Endothelial cell of umbilical vein (primary cell): ENCODE measurements at regions not wholly inside any gene's neighbourhood (a gene's known extent, or its start where the extent isn't known, plus 50 kb on each side); places are given as distances from the start of the nearest gene placed in this dataset.

Source experiments
- BruUV-seq: library from RNA; stranded (reverse); fragments of 400-500 nt; replicated peaks from 2 replicates; lab custom pipeline; 2021; lab: Mats Ljungman, UMichigan
- CTCF ChIA-PET: fragments of 300-600, 350-600 bp; sonication (Branson Sonifier 250); formaldehyde crosslinking; loops from one replicate; lab custom pipeline; 2021; ENCODE audit warnings: antibody characterized with exemption, inconsistent platforms; lab: Charles Lee
- POLR2A ChIA-PET: fragments of 300-600, 350-600 bp; sonication (Branson Sonifier 250); formaldehyde crosslinking; loops from one replicate; lab custom pipeline; 2021; ENCODE audit warnings: antibody characterized with exemption, inconsistent platforms; lab: Charles Lee
- DNase-seq: peaks from one replicate; pipeline ENCODE4 v3.0.0-alpha.2; 2011; ENCODE audit warnings: low read depth, low spot score
- FAIRE-seq: peaks from 2 replicates; lab custom pipeline; 2011; peaks lifted over from hg19 to GRCh38; lab: Jason Lieb, UNC
- H2AFZ ChIP-seq: 2 replicates; pipeline ENCODE4 v1.6.0; 2012; ENCODE audit warnings: low read depth, low read length, control low read depth, inconsistent platforms
- H3K27ac ChIP-seq: 2 replicates; pipeline ENCODE4 v1.5.1; 2011; ENCODE audit warnings: low read depth, mild to moderate bottlenecking, control low read depth, low read length, moderate library complexity; ENCODE audit not compliant: insufficient read depth
- H3K27me3 ChIP-seq, 2 experiments: 2 replicates each; pipeline versions ENCODE4 v1.6.0 to v1.6.1; 2011; ENCODE audit warnings: low read length in 2 of 2, mixed read lengths in 1 of 2; ENCODE audit not compliant: control insufficient read depth in 2 of 2, insufficient read depth in 2 of 2
- H3K36me3 ChIP-seq, 2 experiments: 2 replicates in 1 of 2; 3 replicates in 1 of 2; pipeline ENCODE4 v1.5.1; 2011; ENCODE audit warnings: low read length in 2 of 2, mild to moderate bottlenecking in 1 of 2, moderate library complexity in 1 of 2; ENCODE audit not compliant: control insufficient read depth in 2 of 2, insufficient read depth in 2 of 2; ENCODE audit errors: extremely low read depth in 1 of 2
- H3K4me1 ChIP-seq: 3 replicates; pipeline ENCODE4 v1.5.1; 2011; ENCODE audit warnings: mild to moderate bottlenecking, low read length; ENCODE audit not compliant: control insufficient read depth, insufficient read depth; ENCODE audit errors: extremely low read depth
- H3K4me2 ChIP-seq: 2 replicates; pipeline ENCODE4 v1.6.1; 2011; ENCODE audit warnings: low read length, control low read depth, mixed read lengths; ENCODE audit not compliant: insufficient read depth
- H3K4me3 ChIP-seq, 3 experiments: fragments of 200-600 bp in 1 of 3; sonication (generic), shearing (Covaris generic) in 1 of 3; replicated peaks in 1 of 3; 2 replicates each; pipeline ENCODE4 v1.5.1; 2011 to 2016; ENCODE audit warnings: control low read depth in 3 of 3, low read length in 3 of 3, mild to moderate bottlenecking in 2 of 3, inconsistent platforms in 1 of 3, low read depth in 1 of 3, moderate library complexity in 1 of 3; ENCODE audit not compliant: insufficient read depth in 1 of 3
- H3K79me2 ChIP-seq: 2 replicates; pipeline ENCODE4 v1.6.0; 2012; ENCODE audit warnings: low read length, inconsistent platforms; ENCODE audit not compliant: control insufficient read depth, insufficient read depth
- H3K9ac ChIP-seq: replicated peaks from 2 replicates; pipeline ENCODE3; 2011; ENCODE audit warnings: low read length, control low read depth; ENCODE audit not compliant: insufficient read depth; ENCODE audit errors: extremely low read depth
- H3K9me1 ChIP-seq: replicated peaks from 3 replicates; pipeline ENCODE4 v1.6.0; 2011; ENCODE audit warnings: mild to moderate bottlenecking, low read length; ENCODE audit not compliant: control insufficient read depth, insufficient read depth; ENCODE audit errors: extremely low read depth
- H3K9me3 ChIP-seq: replicated peaks from 2 replicates; pipeline ENCODE4 v1.5.1; 2012; ENCODE audit warnings: low read length, inconsistent platforms; ENCODE audit not compliant: control insufficient read depth, insufficient read depth
- H4K20me1 ChIP-seq: replicated peaks from 2 replicates; pipeline ENCODE3; 2011; ENCODE audit warnings: mild to moderate bottlenecking, low read length; ENCODE audit not compliant: control insufficient read depth, insufficient read depth; ENCODE audit errors: extremely low read depth
- EZH2 ChIP-seq: IDR thresholded peaks from 2 replicates; pipeline ENCODE4 v1.6.1; 2012; ENCODE audit warnings: borderline replicate concordance, low read depth, mild to moderate bottlenecking, moderate library complexity, low read length, inconsistent platforms; ENCODE audit not compliant: severe bottlenecking
- FOS ChIP-seq: IDR thresholded peaks from 2 replicates; pipeline ENCODE4 v1.6.1; 2011; ENCODE audit warnings: mild to moderate bottlenecking, low read length, moderate library complexity, borderline replicate concordance; ENCODE audit not compliant: insufficient read depth
- GATA2 ChIP-seq: IDR thresholded peaks from 2 replicates; pipeline ENCODE4 v1.7.0; 2011; ENCODE audit warnings: low read depth, mild to moderate bottlenecking, moderate library complexity, mixed read lengths, low read length; ENCODE audit not compliant: insufficient read length, insufficient read depth
- JUN ChIP-seq: IDR thresholded peaks from 2 replicates; pipeline ENCODE4 v1.6.1; 2011; ENCODE audit warnings: borderline replicate concordance, low read depth; ENCODE audit not compliant: insufficient read length, insufficient read depth
- MYC ChIP-seq: IDR thresholded peaks from one replicate; pipeline ENCODE4 v1.6.1; 2011; ENCODE audit warnings: mild to moderate bottlenecking, low read depth, low read length
- POLR2A ChIP-seq: IDR thresholded peaks from 2 replicates; pipeline ENCODE4 v1.6.1; 2012; ENCODE audit warnings: low read depth, mild to moderate bottlenecking, control low read depth, low read length
- POLR2AphosphoS5 ChIP-seq: IDR thresholded peaks from 2 replicates; pipeline ENCODE4 v1.6.1; 2012; ENCODE audit warnings: low read depth, mild to moderate bottlenecking, control low read depth, low read length, moderate library complexity; ENCODE audit not compliant: insufficient read depth
- dilution Hi-C: fragments of 300-500 bp; cut with MboI; formaldehyde crosslinking; loops from one replicate; pipeline ENCODE4 v1.15.0; 2019; ENCODE audit warnings: low sequenced_read_pairs; ENCODE audit not compliant: extremely low pct_ligation_motif_present
- intact Hi-C: fragments of 100-400 bp; cut with micrococcal nuclease; formaldehyde crosslinking; loops from one replicate; pipeline ENCODE4 v1.10.0; 2022
- TF ChIP-seq, protein P1 (sequence below), 2 donors: IDR thresholded peaks; 1 replicate in 1 of 2; 2 replicates in 1 of 2; pipeline ENCODE4 v1.5.1; 2011; ENCODE audit warnings: low read length in 2 of 2, mild to moderate bottlenecking in 2 of 2, moderate library complexity in 2 of 2, control low read depth in 1 of 2, inconsistent platforms in 1 of 2, low read depth in 1 of 2; ENCODE audit not compliant: insufficient read depth in 1 of 2; ENCODE audit errors: extremely low read depth in 1 of 2
- TF ChIP-seq, protein P2 (sequence below): IDR thresholded peaks from 2 replicates; pipeline ENCODE4 v1.6.1; 2011; ENCODE audit not compliant: insufficient read depth, insufficient read length

DNA sequence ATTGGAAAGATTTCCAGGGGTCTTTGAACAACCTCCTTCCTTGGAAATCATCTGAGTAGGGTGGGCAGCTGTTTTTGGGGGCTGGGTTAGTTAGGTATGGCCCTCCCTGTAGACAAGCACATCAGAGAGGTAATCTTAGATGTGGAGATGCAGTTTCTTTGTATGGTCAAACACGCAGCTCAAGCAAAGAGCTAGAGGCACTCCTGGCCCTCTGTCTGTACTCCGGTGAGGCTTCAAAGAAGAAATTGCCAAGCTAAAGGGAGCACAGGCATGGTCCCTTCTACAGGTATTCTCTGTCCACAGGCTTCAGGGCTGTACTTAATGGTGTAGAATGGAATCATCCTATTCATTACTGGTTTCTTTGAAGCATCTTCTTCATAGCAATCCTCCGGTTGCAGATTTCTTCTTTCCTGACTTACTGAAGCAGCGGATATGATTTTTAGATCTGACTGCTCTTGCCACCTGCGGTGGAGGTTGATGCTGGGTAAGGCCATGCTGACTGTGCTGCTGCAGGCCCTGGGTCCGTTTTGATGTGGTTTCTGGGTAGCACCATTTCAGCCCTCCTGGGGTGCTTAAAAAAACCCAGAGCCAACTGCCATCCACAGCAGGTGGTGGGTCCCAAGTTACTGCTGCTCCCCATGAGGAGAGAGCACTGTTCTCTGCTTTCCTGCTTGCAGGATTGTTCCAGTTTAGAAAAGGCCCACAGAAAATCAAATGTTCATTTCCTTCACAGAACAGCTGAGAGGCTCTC is 318.9 kb upstream of the GATB start:
- no peaks in the 10 kb centered on the region for H3K4me1 ChIP-seq
- TF ChIP-seq POLR2AphosphoS5 = no peak
- TF ChIP-seq GATA2 = no peak
- TF ChIP-seq, protein P1, sequence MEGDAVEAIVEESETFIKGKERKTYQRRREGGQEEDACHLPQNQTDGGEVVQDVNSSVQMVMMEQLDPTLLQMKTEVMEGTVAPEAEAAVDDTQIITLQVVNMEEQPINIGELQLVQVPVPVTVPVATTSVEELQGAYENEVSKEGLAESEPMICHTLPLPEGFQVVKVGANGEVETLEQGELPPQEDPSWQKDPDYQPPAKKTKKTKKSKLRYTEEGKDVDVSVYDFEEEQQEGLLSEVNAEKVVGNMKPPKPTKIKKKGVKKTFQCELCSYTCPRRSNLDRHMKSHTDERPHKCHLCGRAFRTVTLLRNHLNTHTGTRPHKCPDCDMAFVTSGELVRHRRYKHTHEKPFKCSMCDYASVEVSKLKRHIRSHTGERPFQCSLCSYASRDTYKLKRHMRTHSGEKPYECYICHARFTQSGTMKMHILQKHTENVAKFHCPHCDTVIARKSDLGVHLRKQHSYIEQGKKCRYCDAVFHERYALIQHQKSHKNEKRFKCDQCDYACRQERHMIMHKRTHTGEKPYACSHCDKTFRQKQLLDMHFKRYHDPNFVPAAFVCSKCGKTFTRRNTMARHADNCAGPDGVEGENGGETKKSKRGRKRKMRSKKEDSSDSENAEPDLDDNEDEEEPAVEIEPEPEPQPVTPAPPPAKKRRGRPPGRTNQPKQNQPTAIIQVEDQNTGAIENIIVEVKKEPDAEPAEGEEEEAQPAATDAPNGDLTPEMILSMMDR (IDR thresholded peaks at IDR 0.05; ENCODE audit: extremely low read depth in 1 of 2, insufficient read depth in 1 of 2, low read depth in 1 of 2, low read length in 2 of 2) = no peak
- TF ChIP-seq, protein P2, sequence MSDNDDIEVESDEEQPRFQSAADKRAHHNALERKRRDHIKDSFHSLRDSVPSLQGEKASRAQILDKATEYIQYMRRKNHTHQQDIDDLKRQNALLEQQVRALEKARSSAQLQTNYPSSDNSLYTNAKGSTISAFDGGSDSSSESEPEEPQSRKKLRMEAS = no peak
- TF ChIP-seq POLR2A = no peak
- TF ChIP-seq EZH2 = no peak
- TF ChIP-seq JUN = no peak
- no peak for TF ChIP-seq MYC
- TF ChIP-seq FOS = no peak
- ChIA-PET CTCF (interaction anchor here (1.2 kb wide), 1 partner anchor 34 kb away, joined by 3 read pairs; no protein-coding TSS in a partner anchor), POLR2A (no interaction called here)
- no peak overlapping the region for H3K27ac ChIP-seq
- dilution Hi-C loops = no loop called here
- intact Hi-C loops = no loop called here
- no peaks in the 10 kb centered on the region for H4K20me1 ChIP-seq
- H3K36me3 ChIP-seq = no peaks in the 10 kb centered on the region
- H2AFZ ChIP-seq = no peak overlapping the region
- no TSS peak for BruUV-seq
- DNase-seq (no peak), FAIRE-seq (no peak)
- peaks cover 2 to 8% of the 10 kb centered on the region in 2 experiments for H3K27me3 ChIP-seq
- no peaks in the 10 kb centered on the region for H3K9me1 ChIP-seq
- no peak overlapping the region for H3K4me3 ChIP-seq
- no peak overlapping the region for H3K4me2 ChIP-seq
- no peak overlapping the region for H3K9ac ChIP-seq
- no peaks in the 10 kb centered on the region for H3K79me2 ChIP-seq
- H3K9me3 ChIP-seq = no peaks in the 10 kb centered on the region
